Trophoblast cell (in vitro differentiated cells and primary cell): ENCODE measurements at regions not wholly inside any gene's neighbourhood (a gene's known extent, or its start where the extent isn't known, plus 50 kb on each side); places are given as distances from the start of the nearest gene placed in this dataset.
"Not testable (repeated sequence)": the region's sequence is repeated elsewhere in the genome, so short reads cannot be mapped to it uniquely, and the experiment has no call there.

Source experiments
- DNase-seq, 2 donors: peaks; one replicate each; pipeline ENCODE4 v3.0.0-alpha.2; 2016
- H2AFZ ChIP-seq: 2 replicates; pipeline ENCODE4 v1.6.1; 2013; ENCODE audit warnings: low read length, moderate library complexity, mild to moderate bottlenecking; ENCODE audit not compliant: insufficient read depth, poor library complexity
- H2AK5ac ChIP-seq: 2 replicates; pipeline ENCODE4 v1.6.1; 2013; ENCODE audit warnings: mild to moderate bottlenecking, low read length
- H2BK120ac ChIP-seq: 2 replicates; pipeline ENCODE4 v1.6.1; 2013; ENCODE audit warnings: low read length, mild to moderate bottlenecking, moderate library complexity; ENCODE audit not compliant: insufficient read depth, poor library complexity
- H2BK12ac ChIP-seq: 2 replicates; pipeline ENCODE4 v1.6.1; 2013; ENCODE audit warnings: mild to moderate bottlenecking, low read length, moderate library complexity
- H2BK5ac ChIP-seq: 2 replicates; pipeline ENCODE4 v1.6.1; 2013; ENCODE audit warnings: low read length, low read depth, moderate library complexity, mild to moderate bottlenecking; ENCODE audit not compliant: poor library complexity
- H3K14ac ChIP-seq: 2 replicates; pipeline ENCODE4 v1.6.1; 2013; ENCODE audit warnings: mild to moderate bottlenecking, low read length
- H3K18ac ChIP-seq: 2 replicates; pipeline ENCODE4 v1.6.1; 2013; ENCODE audit warnings: mild to moderate bottlenecking, low read length
- H3K23ac ChIP-seq: 2 replicates; pipeline ENCODE4 v1.6.1; 2013; ENCODE audit warnings: low read length
- H3K27ac ChIP-seq: 2 replicates; pipeline ENCODE4 v1.5.1; 2013; ENCODE audit warnings: low read depth, mild to moderate bottlenecking, inconsistent platforms, low read length, moderate library complexity
- H3K27me3 ChIP-seq: 2 replicates; pipeline ENCODE4 v1.6.1; 2013; ENCODE audit warnings: inconsistent platforms, mild to moderate bottlenecking, low read length, moderate library complexity; ENCODE audit not compliant: insufficient read depth
- H3K36me3 ChIP-seq, 2 experiments: 1 replicate in 1 of 2; 2 replicates in 1 of 2; pipeline ENCODE4 v1.6.1; 2013; ENCODE audit warnings: low read length in 2 of 2, mild to moderate bottlenecking in 2 of 2, moderate library complexity in 1 of 2; ENCODE audit not compliant: insufficient read depth in 2 of 2, control insufficient read depth in 1 of 2
- H3K4ac ChIP-seq: 2 replicates; pipeline ENCODE4 v1.6.1; 2013; ENCODE audit warnings: low read depth, mild to moderate bottlenecking, low read length, moderate library complexity
- H3K4me1 ChIP-seq, 2 experiments: 1 replicate in 1 of 2; 2 replicates in 1 of 2; pipeline ENCODE4 v1.6.1; 2013; ENCODE audit warnings: low read length in 2 of 2, mild to moderate bottlenecking in 2 of 2, moderate library complexity in 1 of 2; ENCODE audit not compliant: insufficient read depth in 2 of 2, control insufficient read depth in 1 of 2
- H3K4me2 ChIP-seq: 2 replicates; pipeline ENCODE4 v1.6.1; 2013; ENCODE audit warnings: inconsistent platforms, mild to moderate bottlenecking, low read length, moderate library complexity
- H3K4me3 ChIP-seq: 2 replicates; pipeline ENCODE4 v1.5.1; 2013; ENCODE audit warnings: mild to moderate bottlenecking, low read depth, low read length, inconsistent platforms
- H3K79me1 ChIP-seq: one replicate; pipeline ENCODE4 v1.6.1; 2013; ENCODE audit warnings: low read length
- H3K79me2 ChIP-seq: 2 replicates; pipeline ENCODE4 v1.6.1; 2013; ENCODE audit warnings: low read length, mild to moderate bottlenecking; ENCODE audit not compliant: control insufficient read depth, insufficient read depth, poor library complexity
- H3K9ac ChIP-seq: 2 replicates; pipeline ENCODE4 v1.6.1; 2013; ENCODE audit warnings: mild to moderate bottlenecking, low read length
- H3K9me3 ChIP-seq: 2 replicates; pipeline ENCODE4 v1.6.1; 2013; ENCODE audit warnings: low read depth, mild to moderate bottlenecking, control low read depth, inconsistent platforms, low read length; ENCODE audit not compliant: insufficient read depth
- H4K12ac ChIP-seq: 2 replicates; pipeline ENCODE4 v1.6.1; 2013; ENCODE audit warnings: low read depth, mild to moderate bottlenecking, low read length, moderate library complexity
- H4K8ac ChIP-seq: 2 replicates; pipeline ENCODE4 v1.6.1; 2013; ENCODE audit warnings: low read depth, mild to moderate bottlenecking, low read length, moderate library complexity
- H4K91ac ChIP-seq: one replicate; pipeline ENCODE4 v1.6.1; 2013; ENCODE audit warnings: low read depth, mild to moderate bottlenecking, low read length, moderate library complexity
- WGBS: extraction: QIAGEN DNeasy Blood & Tissue Kit; methylation state at CpG from one replicate; pipeline ENCODE4 v1.1.7; 2013; ENCODE audit warnings: missing lambda C conversion rate; ENCODE audit not compliant: insufficient read length, insufficient coverage; ENCODE audit errors: extremely low coverage; 5-methylcytosine and 5-hydroxymethylcytosine counted together

GRCh38 chr9:2279138-2279537 lies 264.0 kb downstream of the SMARCA2 start:
- H3K4ac ChIP-seq, H3K4me1 ChIP-seq, H3K23ac ChIP-seq, H2BK120ac ChIP-seq, H4K12ac ChIP-seq, H3K79me2 ChIP-seq, H2BK5ac ChIP-seq, H2BK12ac ChIP-seq, H3K14ac ChIP-seq, H3K36me3 ChIP-seq, H4K8ac ChIP-seq, H3K18ac ChIP-seq, H3K4me2 ChIP-seq, H2AFZ ChIP-seq, H2AK5ac ChIP-seq, H4K91ac ChIP-seq, DNase-seq, H3K9me3 ChIP-seq, H3K79me1 ChIP-seq, H3K27ac ChIP-seq, H3K4me3 ChIP-seq, H3K9ac ChIP-seq, H3K27me3 ChIP-seq: not testable (repeated sequence)
- WGBS: no CpG with 5 or more reads among the region's 8 CpGs

GRCh38 chr9:2281031-2281802 lies 266.1 kb downstream of the SMARCA2 start:
- Histone ChIP-seq H2AFZ (no peak overlapping the region), H3K36me3 (no peaks in the 10 kb centered on the region), H3K4me3 (no peak overlapping the region), H4K8ac (no peak overlapping the region), H2BK12ac (peak overlapping the region; percentile 81), H3K27me3 (no peaks in the 10 kb centered on the region), H2BK120ac (peak overlapping the region; percentile 73), H4K12ac (no peak overlapping the region), H3K4me2 (peak overlapping the region; percentile 35), H3K4me1 (peaks cover 2 to 6% of the 10 kb centered on the region in 2 experiments), H3K9me3 (no peaks in the 10 kb centered on the region), H3K23ac (no peak overlapping the region), H3K9ac (no peak overlapping the region), H3K14ac (no peak overlapping the region), H3K18ac (no peak overlapping the region), H3K79me1 (peaks cover 9% of the 10 kb centered on the region), H4K91ac (peak overlapping the region; percentile 76), H2AK5ac (peak overlapping the region; percentile 69), H3K27ac (peak overlapping the region; percentile 62), H2BK5ac (peak overlapping the region; percentile 35), H3K4ac (no peak overlapping the region), H3K79me2 (no peaks in the 10 kb centered on the region)
- WGBS: no CpG with 5 or more reads among the region's 13 CpGs
- peak; percentile 96 to 98 for DNase-seq

- Histone ChIP-seq H3K4me1 (peaks cover 2 to 6% of the 10 kb centered on the region in 2 experiments), H3K27ac (peak overlapping the region; percentile 58), H2BK12ac (no peak overlapping the region), H4K12ac (no peak overlapping the region), H2BK5ac (peak overlapping the region; percentile 49), H2AK5ac (no peak overlapping the region), H3K4me3 (no peak overlapping the region), H3K79me2 (no peaks in the 10 kb centered on the region), H3K79me1 (peaks cover 9% of the 10 kb centered on the region), H3K23ac (no peak overlapping the region), H4K8ac (no peak overlapping the region), H3K14ac (no peak overlapping the region), H2AFZ (no peak overlapping the region), H3K9ac (no peak overlapping the region), H3K27me3 (no peaks in the 10 kb centered on the region), H3K36me3 (no peaks in the 10 kb centered on the region), H3K4ac (no peak overlapping the region), H3K4me2 (no peak overlapping the region), H4K91ac (no peak overlapping the region), H3K18ac (no peak overlapping the region), H2BK120ac (peak overlapping the region; percentile 66), H3K9me3 (no peaks in the 10 kb centered on the region)
- WGBS: no CpG with 5 or more reads among the region's 2 CpGs
- DNase-seq: peak in 1 of 2 donors; percentile 83
Measured at GRCh38 chr9:2281803-2282185, 266.6 kb downstream of the SMARCA2 start.

- no peak for DNase-seq
- Histone ChIP-seq H3K23ac (no peak overlapping the region), H3K79me1 (peaks cover 9% of the 10 kb centered on the region), H2BK12ac (no peak overlapping the region), H4K91ac (peak overlapping the region; percentile 18), H3K9ac (no peak overlapping the region), H2AFZ (no peak overlapping the region), H3K9me3 (peaks cover 2% of the 10 kb centered on the region), H2BK5ac (no peak overlapping the region), H3K14ac (no peak overlapping the region), H2AK5ac (no peak overlapping the region), H4K12ac (no peak overlapping the region), H2BK120ac (peak overlapping the region; percentile 1), H3K18ac (no peak overlapping the region), H3K4me2 (no peak overlapping the region), H3K4me1 (peaks cover 0 to 6% of the 10 kb centered on the region in 2 experiments), H3K79me2 (no peaks in the 10 kb centered on the region), H3K27ac (no peak overlapping the region), H4K8ac (no peak overlapping the region), H3K4ac (no peak overlapping the region), H3K4me3 (no peak overlapping the region), H3K36me3 (no peaks in the 10 kb centered on the region), H3K27me3 (no peaks in the 10 kb centered on the region)
- no CpG with 5 or more reads among the region's 1 CpG for WGBS
Measured at GRCh38 chr9:2284770-2285169, 269.6 kb downstream of the SMARCA2 start.
